ENCODE measurements at regions not wholly inside any gene's neighbourhood (a gene's known extent, or its start where the extent isn't known, plus 50 kb on each side); places are given as distances from the start of the nearest gene placed in this dataset.

DNA sequence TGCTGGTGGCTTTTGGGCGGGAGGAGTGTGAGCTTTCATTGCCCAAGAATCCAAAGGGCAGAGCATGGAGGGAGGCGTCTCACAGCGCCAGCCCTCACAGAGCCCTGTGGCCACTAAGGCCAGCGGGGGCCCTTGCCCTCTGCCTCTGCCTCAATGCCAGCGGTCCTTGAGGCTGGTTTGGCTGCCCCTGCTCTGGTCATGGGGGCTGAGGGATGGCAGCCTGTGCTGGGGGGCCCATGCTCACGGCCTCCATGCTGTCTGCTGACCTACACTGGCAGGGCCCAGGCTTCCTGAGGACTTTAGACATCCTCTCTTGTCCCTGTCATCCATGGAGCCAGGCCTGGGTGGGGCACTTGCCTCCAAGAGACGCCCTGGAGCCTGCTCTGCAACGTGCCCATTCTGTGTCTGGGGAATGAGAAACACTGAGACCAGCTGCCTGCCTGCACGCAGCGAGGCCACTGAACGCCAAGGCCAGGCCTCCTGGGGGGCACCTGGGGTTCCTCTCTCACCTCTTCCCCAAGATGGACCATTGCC is 143.4 kb downstream of the KIF26A start:
- TF ChIP-seq POLR2A (IDR thresholded peaks at IDR 0.05; ENCODE audit: low read length) (no peak), GATA1 (IDR thresholded peaks at IDR 0.05; ENCODE audit: low read depth, low read length) (no peak)

Data from erythroblast (primary cell).